ENCODE measurements at regions not wholly inside any gene's neighbourhood (a gene's known extent, or its start where the extent isn't known, plus 50 kb on each side); places are given as distances from the start of the nearest gene placed in this dataset.

DNA sequence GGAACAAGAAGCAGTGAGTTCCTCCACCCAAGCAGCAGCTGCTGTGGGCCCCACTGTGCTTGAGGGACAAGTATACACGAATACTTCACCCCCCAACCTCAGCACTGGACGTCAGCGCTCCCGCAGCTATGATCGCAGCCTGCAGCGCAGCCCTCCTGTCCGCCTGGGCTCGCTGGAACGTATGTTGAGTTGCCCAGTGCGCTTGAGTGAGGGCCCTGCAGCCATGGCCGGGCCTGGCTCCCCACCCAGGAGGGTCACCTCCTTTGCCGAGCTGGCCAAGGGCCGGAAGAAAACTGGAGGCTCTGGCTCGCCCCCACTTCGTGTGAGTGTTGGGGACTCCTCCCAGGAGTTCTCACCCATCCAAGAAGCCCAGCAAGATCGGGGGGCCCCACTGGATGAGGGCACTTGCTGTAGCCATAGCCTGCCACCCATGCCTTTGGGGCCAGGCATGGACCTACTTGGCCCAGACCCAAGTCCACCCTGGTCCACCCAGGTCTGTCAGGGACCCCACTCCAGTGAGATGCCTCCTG lies 57.1 kb upstream of the TESK1 start:
- no peak for DNase-seq (ENCODE audit: low spot score)
- ChIA-PET CTCF (no interaction called here), POLR2A (no interaction called here)
- H3K4me1 Mint-ChIP-seq: no peaks in the 10 kb centered on the region
- H3K36me3 Mint-ChIP-seq: 0 out of 2 replicates have a peak, but pooled peaks cover 2% of the 10 kb centered on the region
- H3K27me3 Mint-ChIP-seq (ENCODE audit: low read depth): no peaks in the 10 kb centered on the region; the same call in 1 of the 2 replicates
- no peaks in the 10 kb centered on the region for H3K9me3 Mint-ChIP-seq
- no peak overlapping the region for H3K4me3 Mint-ChIP-seq
- TF ChIP-seq ZMAT4 (CRISPR knock-in tag; IDR thresholded peaks at IDR 0.05): no peak
- TF ChIP-seq CBFB (CRISPR knock-in tag; IDR thresholded peaks at IDR 0.05; ENCODE audit: low read depth): no peak
- no peak for TF ChIP-seq GABPB1 (CRISPR knock-in tag; IDR thresholded peaks at IDR 0.05)
- TF ChIP-seq EMX1 (CRISPR knock-in tag; IDR thresholded peaks at IDR 0.05): no peak
- no peak for TF ChIP-seq KAT7 (CRISPR knock-in tag; IDR thresholded peaks at IDR 0.05; ENCODE audit: borderline replicate concordance)
- TF ChIP-seq RELA (CRISPR knock-in tag; IDR thresholded peaks at IDR 0.05; ENCODE audit: borderline replicate concordance): no peak
- TF ChIP-seq, protein P1, sequence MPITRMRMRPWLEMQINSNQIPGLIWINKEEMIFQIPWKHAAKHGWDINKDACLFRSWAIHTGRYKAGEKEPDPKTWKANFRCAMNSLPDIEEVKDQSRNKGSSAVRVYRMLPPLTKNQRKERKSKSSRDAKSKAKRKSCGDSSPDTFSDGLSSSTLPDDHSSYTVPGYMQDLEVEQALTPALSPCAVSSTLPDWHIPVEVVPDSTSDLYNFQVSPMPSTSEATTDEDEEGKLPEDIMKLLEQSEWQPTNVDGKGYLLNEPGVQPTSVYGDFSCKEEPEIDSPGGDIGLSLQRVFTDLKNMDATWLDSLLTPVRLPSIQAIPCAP (CRISPR knock-in tag; IDR thresholded peaks at IDR 0.05): no peak
- no peak overlapping the region for H3K27ac Mint-ChIP-seq
- no peak for ATAC-seq

DNA sequence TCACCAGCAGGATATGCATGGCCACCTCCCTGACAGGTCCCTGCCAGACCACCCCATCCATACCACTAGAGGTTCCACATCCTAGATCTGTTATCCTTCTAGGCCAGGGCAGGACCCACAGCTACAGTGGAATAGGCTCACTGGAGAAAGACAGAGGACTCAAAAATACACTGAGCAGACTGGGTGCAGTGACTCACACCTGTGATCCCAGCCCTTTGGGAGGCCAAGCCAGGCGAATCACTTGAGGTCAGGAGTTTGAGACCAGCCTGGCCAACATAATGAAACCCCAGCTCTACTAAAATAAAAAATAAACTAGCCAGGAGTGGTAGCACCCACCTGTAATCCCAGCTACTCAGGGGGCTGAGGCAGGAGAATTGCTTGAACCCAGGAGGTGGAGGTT lies 56.5 kb upstream of the TESK1 start:
- H3K36me3 Mint-ChIP-seq: 0 out of 2 replicates have a peak, but pooled peaks cover 2% of the 10 kb centered on the region
- H3K9me3 Mint-ChIP-seq: no peaks in the 10 kb centered on the region
- no peak overlapping the region for H3K27ac Mint-ChIP-seq
- ATAC-seq: no peak
- H3K27me3 Mint-ChIP-seq (ENCODE audit: low read depth): no peaks in the 10 kb centered on the region; the same call in 1 of the 2 replicates
- TF ChIP-seq, protein P2, sequence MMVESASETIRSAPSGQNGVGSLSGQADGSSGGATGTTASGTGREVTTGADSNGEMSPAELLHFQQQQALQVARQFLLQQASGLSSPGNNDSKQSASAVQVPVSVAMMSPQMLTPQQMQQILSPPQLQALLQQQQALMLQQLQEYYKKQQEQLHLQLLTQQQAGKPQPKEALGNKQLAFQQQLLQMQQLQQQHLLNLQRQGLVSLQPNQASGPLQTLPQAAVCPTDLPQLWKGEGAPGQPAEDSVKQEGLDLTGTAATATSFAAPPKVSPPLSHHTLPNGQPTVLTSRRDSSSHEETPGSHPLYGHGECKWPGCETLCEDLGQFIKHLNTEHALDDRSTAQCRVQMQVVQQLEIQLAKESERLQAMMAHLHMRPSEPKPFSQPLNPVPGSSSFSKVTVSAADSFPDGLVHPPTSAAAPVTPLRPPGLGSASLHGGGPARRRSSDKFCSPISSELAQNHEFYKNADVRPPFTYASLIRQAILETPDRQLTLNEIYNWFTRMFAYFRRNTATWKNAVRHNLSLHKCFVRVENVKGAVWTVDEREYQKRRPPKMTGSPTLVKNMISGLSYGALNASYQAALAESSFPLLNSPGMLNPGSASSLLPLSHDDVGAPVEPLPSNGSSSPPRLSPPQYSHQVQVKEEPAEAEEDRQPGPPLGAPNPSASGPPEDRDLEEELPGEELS (CRISPR knock-in tag; IDR thresholded peaks at IDR 0.05): no peak
- TF ChIP-seq ZNF671 (CRISPR knock-in tag; IDR thresholded peaks at IDR 0.05) (no peak), RELA (CRISPR knock-in tag; IDR thresholded peaks at IDR 0.05; ENCODE audit: borderline replicate concordance) (no peak), HMGA2 (CRISPR knock-in tag; IDR thresholded peaks at IDR 0.05) (no peak), ZNF423 (CRISPR knock-in tag; IDR thresholded peaks at IDR 0.05) (no peak), CREM (CRISPR knock-in tag; IDR thresholded peaks at IDR 0.05) (no peak), CBFB (CRISPR knock-in tag; IDR thresholded peaks at IDR 0.05; ENCODE audit: low read depth) (no peak), GABPB1 (CRISPR knock-in tag; IDR thresholded peaks at IDR 0.05) (no peak), ESRRA (CRISPR knock-in tag; IDR thresholded peaks at IDR 0.05; ENCODE audit: borderline replicate concordance) (no peak), TP53 (CRISPR knock-in tag; IDR thresholded peaks at IDR 0.05) (no peak), AFF4 (CRISPR knock-in tag; IDR thresholded peaks at IDR 0.05; ENCODE audit: borderline replicate concordance) (no peak)
- TF ChIP-seq, protein P3, sequence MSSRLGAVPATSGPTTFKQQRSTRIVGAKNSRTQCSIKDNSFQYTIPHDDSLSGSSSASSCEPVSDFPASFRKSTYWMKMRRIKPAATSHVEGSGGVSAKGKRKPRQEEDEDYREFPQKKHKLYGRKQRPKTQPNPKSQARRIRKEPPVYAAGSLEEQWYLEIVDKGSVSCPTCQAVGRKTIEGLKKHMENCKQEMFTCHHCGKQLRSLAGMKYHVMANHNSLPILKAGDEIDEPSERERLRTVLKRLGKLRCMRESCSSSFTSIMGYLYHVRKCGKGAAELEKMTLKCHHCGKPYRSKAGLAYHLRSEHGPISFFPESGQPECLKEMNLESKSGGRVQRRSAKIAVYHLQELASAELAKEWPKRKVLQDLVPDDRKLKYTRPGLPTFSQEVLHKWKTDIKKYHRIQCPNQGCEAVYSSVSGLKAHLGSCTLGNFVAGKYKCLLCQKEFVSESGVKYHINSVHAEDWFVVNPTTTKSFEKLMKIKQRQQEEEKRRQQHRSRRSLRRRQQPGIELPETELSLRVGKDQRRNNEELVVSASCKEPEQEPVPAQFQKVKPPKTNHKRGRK (CRISPR knock-in tag; IDR thresholded peaks at IDR 0.05; ENCODE audit: borderline replicate concordance): no peak
- TF ChIP-seq, protein P4, sequence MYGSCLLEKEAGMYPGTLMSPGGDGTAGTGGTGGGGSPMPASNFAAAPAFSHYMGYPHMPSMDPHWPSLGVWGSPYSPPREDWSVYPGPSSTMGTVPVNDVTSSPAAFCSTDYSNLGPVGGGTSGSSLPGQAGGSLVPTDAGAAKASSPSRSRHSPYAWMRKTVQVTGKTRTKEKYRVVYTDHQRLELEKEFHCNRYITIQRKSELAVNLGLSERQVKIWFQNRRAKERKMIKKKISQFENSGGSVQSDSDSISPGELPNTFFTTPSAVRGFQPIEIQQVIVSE (CRISPR knock-in tag; IDR thresholded peaks at IDR 0.05; ENCODE audit: borderline replicate concordance): no peak
- no peak for DNase-seq (ENCODE audit: low spot score)
- no peak overlapping the region for H3K4me3 Mint-ChIP-seq
- ChIA-PET POLR2A (no interaction called here), CTCF (interaction anchor here (1.0 to 1.1 kb wide), 2 partner anchors 59 to 788 kb away, joined by 3 to 4 read pairs; partner anchors contain the start of gene RUSC2)
- H3K4me1 Mint-ChIP-seq: no peaks in the 10 kb centered on the region

Data from WTC11 (cell line).